IPS-NIHi7 (cell line): ENCODE measurements at regions not wholly inside any gene's neighbourhood (a gene's known extent, or its start where the extent isn't known, plus 50 kb on each side); places are given as distances from the start of the nearest gene placed in this dataset.

Experiments
- DNase-seq: peaks from one replicate; pipeline ENCODE4 v3.0.0; 2012; ENCODE audit warnings: mixed read lengths; ENCODE audit errors: extremely low spot score

DNA sequence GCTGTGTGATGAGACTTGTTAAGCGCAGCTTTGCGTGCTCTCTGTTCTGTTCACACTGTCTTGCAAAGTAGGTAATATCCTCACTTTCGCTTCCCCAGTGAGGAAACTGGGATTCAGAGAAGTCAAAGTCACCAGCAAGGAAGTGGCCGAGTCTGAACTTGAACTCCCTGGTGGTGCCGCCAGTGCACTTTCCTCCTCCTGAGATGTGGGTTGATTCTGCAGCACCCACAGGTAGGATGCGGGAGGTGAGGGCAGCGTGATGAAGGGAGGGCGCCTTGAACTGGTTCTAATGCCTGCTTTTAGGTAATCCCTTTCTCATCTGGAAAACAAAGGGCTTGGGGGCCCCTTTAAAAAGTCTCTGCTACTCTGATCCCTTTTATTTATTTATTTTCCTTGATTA lies 54.9 kb upstream of the IGF1 start:
- DNase-seq: no peak

DNA sequence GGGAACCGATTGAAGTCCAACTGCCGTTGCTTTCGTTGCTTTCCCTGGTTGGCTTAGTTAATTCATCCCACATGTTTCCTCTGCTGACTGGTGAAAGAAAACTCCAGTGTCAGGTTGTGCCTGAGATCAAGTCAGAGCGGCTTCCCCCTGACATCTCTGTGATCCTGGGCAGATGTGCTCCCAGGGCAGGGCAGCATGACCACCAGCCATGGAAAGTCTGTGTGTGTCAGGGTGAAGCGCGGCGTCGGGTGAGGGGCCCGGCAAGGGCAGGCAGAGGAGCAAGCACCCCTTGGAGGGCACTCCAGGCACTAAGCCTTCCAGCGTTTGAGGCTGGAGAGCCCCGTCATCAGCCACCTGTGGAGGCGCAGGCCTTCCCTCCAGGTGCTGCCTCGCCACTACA lies 54.5 kb upstream of the IGF1 start:
- no peak for DNase-seq

DNA sequence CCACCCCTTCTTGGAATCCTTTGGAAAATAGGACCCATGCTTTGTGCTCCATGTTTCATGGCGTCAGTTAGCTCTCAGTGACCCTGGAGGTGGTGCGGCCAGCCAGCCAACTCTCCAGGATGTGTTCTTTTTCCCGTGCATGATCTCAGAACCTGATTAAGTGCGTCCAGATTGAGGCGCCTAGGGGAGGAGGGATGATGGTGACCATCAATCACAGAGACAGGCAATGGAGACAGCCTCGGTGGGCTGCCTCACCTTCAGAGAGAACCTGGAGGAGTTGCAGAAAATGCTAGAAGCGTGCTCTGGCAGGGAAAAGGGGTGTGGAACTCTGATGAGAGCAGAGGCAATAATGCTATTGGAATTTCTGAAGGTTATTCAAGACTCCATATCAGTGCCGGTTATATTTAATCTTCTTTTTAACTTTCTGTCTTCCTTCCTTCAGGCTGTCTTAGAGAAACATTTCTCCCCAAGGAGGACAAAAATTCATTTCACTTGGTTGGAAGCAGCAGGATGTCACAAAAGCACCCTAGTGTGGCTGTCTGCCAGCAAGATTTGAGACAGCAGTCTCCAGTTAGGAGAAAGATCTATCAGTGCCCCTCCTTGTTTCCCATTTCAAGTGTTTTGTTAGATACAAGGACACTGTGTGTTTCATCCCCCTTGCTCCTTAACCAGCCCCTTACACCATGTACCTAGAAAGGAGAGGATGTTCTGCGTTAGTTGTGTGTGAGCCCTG lies 53.3 kb upstream of the IGF1 start:
- DNase-seq: no peak
